ENCODE measurements at regions not wholly inside any gene's neighbourhood (a gene's known extent, or its start where the extent isn't known, plus 50 kb on each side); places are given as distances from the start of the nearest gene placed in this dataset.

DNA sequence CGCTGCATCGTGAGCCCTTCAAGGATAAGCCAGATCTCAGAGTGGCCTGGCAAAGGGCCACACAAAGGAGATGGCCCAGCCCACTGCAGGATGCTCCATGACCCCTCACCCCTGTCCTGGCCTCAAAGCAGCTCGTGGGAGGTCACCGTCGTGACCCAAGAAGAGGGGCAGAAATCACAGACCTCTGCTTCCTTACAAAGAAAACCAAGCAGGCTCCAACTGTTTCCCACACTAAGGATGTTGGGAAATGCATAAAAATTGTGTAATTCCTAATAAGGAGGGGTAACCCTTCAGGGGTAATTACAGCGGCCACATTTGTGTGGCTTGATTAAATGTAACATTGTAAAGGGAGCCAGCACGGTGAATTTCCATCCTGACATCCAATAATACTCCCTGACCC, 102.3 kb downstream of the BOD1L2 start:
- no peak for DNase-seq

DNA sequence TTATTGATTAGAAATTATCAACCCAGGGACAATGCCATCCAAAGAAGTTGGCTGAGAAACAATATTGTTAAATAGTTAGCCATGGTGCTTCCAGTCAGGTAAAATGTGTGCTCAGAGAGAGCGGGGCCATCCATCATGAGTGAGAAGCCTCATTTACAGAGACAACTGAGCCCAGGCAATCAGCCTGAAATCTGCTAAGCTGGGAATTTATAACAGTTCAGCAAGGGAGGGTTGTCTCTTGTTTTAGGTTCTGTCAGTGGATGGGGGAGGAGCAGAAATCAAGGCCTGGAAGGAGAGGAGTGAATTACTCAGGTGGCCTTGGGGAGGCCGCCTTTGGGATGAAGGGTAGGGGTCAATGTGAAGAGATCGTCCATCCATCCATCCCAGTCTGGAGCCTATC, 102.5 kb upstream of the ST8SIA3 start:
- no peak for DNase-seq

DNA sequence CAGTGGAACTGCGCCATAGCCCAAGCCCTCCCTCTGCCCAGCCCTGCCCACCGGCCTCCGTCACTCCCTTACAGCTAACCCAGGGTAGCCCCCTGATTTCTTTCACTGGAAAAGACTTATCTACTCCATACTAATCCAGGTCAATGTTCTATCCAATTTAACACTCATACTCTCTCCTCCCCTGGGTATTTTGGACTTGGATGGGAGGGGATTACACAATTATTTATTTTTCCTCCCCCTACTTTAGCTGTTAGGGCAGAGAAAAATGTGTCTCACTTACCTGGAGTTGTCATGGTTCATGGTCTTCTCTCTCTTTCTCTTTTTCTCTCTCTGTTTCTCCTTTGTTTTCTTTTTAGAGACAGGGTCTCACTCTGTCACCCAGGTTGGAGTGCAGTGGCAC, 100.6 kb upstream of the ST8SIA3 start:
- no peak for DNase-seq

DNA sequence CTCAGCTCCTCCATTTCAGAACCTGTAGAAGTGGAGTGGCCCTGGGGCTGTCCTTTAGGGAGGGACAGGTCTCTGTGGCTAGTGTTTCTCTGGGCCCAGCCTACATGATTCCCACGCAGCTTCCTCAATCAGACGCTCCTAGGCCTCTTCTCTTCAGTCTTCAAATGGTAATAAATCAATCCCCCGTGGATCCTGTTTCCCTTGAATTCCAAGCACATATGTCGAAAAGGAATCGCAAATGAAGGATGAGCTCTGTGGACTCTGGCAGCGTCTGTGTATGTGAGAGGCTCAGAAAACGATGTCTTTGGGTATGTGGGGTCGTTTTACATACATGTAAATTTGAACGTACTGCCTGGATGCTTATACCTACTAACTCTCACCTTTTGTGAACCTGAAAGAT, 98.5 kb upstream of the ST8SIA3 start:
- no peak for DNase-seq

DNA sequence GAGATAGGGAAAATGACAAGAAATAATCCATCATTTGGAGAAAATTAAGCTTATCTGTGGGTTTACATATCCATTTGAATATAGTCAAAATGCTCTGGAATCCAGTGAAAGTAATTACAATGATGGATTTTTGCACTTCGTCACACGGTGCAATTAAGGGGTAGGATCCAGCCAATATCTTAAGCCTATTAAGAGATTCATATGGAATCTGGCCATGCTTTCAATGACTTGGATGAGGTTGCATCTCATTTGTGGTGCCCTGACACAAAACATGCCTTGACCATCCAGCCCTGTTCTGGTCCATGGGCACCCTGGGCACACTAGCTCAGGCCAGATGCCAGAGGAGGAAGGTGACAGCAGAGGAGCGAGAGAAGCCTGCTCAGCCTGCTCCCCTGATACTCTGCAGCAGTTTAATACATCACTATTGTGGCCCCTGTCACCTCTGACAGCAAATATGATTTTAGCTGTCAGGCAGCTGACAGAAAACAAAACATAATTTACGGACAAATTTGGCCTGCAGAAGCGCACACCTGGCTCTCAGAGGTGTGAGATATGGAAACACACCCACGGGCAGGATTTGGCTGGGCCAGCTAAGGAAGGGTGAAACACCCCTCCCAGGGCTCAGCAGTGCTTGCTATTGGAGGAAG, 94.1 kb upstream of the ST8SIA3 start:
- DNase-seq: no peak

DNA sequence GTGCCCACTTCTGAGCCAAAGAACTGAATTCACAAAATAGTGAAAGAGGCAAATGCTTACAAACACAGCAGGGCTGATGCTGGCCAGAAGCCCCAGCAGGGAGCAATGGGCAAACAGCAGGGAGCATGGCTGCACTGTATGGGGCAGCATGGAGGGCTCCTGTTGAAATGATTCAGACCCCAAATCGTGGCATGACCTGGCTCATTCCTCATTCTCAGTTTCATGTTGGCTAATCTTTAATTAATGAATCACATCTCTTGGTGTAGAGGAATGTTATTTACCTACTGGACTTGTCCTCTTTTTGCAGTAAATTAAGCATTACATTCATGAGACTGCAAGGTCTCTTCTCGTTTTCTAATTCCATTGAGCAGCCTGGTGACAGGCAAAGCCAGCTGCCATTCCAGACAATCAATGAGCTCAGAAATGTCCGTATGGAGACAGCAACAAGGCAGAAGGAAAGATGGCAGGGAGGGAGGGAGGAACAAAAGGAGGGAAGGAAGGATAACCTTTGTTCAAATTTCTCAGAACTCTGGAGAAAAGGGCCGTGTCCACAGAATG, 84.9 kb upstream of the ST8SIA3 start:
- no peak for DNase-seq

DNA sequence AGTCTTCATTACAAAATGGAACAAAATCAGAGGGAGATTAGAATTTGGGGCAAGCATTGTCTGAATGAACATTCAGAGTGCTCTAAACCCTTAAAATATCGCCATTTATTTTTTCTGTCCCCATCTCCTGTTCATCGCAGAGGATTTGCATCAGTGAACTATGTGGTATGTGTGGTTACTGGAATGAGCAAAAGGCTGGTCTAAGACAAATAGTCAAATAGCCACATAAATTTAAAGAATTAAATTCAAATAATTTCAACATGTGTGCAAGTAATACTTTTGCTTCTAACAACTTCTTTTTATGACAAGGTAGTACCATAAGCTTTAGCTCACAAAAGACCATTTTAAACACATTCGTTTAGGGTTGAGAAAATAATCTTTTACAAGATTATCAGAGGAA, 82.6 kb upstream of the ST8SIA3 start:
- no peak for DNase-seq

DNA sequence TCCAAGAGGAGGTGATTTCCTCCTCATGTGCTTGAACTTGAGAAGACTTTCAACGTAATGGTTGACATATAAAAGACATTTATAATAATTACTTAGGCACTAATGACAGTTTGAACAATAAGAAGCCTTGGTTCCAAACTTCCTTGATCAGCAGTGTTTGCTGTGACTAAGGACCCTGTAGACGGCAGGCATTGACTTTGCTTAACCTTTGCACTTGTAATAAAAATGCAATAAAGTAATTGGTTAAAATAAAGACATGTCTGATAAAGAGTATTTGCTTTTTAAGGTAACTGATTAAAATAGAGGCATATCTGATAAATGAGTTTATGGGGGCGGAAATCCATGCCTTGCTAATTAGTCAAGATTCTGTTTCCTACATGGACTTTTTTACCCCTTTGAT, 82.2 kb upstream of the ST8SIA3 start:
- DNase-seq: no peak

DNA sequence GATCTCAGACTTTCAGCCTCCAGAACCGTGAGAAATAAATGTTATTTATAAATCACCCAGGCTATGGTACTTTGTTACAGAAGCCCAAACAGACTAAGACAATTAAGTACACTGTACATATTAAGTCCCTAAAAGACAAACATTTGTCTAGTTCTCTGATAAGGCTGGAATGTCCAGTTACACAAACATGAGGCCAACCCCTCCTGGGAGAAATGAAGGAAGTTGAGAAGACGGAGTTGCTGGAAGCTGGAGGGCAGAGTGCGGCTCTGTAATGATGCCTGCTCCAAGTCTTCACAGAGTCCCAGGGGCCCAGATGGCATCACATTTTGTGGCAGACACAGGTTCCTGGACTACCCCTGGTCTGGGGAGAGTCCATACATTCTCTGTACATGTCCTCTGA, 79.2 kb upstream of the ST8SIA3 start:
- no peak for DNase-seq

DNA sequence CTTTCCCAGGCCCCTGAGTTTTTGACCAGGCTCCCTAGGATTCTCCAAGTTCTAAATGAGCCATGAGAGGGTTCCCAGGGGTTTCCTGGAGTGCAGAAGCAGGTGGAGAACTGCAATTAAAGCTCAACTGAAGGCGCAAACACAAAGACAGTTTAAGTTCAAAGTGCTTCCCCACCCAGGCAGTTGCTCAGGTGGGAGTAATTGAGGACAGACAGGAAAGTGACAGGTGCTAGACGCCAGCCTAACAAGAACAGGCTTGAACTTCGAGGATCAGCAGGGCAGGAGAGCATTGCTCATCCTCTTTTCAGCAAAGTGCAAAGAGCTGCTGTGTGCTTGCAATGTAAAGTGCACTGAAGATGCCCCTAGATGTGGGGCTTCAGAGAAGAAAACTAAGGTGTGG, 77.2 kb upstream of the ST8SIA3 start:
- DNase-seq: no peak

DNA sequence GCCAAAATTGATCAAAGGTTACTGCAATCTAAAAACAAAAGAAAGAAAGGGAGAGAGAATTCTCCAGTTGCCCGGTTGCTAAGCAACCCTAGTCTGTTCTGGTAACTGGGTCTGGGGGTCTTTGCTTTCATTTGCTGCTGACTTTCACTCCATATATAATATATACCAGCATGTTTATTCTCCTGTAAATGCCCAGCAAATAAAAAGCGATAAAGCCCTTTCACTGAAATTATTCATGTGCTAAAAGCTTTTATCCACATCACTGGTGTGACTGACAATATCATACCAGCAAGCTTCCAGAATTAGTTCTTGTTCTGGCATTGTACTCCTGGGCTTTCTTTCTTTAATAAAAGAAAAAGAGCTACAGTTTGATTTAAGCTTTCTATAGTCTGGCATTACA, 75.5 kb upstream of the ST8SIA3 start:
- DNase-seq: no peak

DNA sequence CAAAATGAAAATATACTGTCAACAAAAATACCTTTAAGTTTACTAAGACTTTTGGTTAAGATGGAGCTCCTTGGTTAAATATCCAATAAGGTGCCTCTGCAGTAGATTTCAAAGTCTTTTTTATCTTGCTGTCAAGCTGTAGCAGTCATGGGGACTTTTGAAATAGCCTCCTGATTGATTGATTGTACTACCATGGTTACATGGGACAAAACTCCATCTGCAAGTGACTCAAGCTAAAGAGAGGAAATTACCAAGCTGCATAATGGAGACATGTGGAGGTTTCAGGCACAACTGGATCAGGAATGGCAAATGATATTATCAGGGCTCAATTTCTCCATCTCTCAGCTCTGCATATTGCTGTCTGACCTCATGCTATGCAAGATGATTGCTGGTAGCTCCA, 73.4 kb upstream of the ST8SIA3 start:
- no peak for DNase-seq

DNA sequence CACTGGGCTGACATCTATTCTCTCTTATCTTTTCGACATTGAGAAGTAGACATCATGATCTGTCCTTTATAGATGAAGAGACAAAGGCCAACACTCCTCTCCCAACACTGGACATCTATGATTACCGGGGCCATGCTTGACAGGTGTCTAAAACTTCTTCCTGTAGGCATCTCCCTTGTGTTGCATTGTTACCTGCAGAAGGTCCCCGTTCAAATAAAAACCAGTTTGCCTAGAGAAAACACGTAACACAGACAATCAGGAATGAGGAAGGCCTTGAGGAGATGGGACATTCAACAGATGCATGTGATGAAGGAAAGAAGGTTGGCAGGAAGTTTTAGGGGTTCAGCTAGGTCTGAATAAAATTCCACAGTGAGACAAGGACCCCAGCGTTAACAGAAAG, 70.8 kb upstream of the ST8SIA3 start:
- DNase-seq: no peak

DNA sequence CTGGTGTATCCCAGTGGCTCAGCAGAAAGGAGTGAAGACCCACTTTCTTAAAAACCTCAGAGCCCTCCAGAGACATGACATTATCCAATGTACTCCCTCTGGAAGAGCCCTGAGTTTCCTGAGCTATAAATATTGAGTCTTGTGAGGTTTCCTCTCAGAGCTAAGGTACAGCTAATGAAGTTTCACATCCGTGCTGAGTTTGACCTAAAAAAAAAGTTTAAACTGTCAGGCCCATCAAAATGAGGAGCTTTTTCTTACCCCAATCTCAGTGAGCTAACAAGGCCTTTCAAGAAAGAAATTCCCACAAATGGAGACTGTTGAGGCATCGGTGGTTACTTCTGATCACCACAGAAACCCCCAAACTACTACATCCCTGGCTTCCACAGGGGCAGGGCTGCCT, 65.4 kb upstream of the ST8SIA3 start:
- DNase-seq: no peak

DNA sequence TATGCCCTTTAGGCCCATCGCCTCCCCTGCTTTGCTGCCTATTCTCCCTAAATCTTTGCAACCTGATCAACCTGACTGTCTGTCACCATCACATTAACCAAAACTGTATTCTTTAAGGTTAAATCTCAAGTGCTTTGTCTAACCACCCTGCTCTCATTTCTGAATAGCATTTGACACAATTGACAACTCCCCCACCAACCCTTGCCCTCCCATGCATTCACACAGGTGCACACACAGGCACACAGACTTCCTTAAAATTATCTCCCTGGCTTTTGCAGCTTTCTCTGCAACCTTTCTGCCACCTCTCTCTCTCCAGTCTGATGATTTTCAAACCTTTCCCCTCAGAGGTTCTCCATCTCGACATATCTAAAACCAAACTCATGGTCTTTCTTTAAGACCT, 64.6 kb upstream of the ST8SIA3 start:
- no peak for DNase-seq

DNA sequence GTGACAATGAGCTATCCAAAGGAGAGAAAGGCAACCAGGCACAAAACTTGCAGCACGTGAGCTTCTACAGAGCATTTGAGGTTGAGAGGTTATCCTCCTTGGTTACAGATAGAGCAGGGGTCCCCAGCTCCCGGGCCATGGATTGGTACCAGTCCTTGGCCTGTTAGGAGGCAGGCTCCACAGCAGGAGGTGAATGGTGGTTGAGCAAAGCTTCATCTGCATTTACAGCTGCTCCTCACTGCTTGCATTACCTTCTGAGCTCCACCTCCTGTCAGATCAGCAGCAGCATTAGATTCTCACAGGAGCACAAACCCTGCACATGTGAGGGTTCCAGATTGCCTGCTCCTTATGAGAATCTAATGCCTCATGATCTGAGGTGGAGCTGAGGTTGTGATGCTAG, 57.8 kb upstream of the ST8SIA3 start:
- no peak for DNase-seq

DNA sequence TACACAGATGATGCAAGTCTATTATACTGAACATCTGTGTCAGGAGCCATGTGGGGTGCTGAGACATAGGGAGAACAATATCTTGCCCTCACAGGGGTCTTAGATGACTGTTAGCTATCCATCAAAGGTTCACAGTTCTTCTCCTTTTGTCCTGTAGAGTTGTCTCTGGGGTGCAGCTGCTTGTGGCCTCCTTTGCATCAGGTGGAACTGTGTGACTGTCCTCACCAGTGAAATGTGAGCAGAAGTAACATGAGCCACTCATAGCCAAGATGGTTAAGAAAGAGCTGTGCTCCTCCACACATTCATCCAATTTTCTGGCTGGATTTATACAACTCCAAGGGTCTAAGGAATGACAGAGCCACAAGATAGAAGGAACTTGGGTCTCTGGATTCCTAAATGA, 56.0 kb upstream of the ST8SIA3 start:
- DNase-seq: no peak

DNA sequence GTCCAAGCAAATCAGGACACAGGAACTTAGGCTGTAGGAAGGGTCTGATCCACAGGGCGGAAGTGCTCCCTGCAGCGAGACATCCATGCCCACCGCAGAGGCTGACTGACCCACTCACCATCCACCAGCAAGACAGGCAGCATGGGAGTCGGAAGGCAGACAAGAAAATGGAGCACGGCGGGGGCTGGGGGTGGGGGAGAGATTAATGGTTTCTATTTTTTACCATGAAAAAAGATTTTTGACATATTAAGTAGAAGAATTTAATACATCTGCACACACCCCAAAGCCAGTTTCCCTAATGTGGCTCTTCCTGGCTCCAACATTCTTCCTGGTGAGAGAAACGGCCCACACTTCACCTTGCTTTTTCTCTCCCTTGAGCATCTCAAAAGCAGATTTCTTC, 55.1 kb upstream of the ST8SIA3 start:
- DNase-seq: no peak

DNA sequence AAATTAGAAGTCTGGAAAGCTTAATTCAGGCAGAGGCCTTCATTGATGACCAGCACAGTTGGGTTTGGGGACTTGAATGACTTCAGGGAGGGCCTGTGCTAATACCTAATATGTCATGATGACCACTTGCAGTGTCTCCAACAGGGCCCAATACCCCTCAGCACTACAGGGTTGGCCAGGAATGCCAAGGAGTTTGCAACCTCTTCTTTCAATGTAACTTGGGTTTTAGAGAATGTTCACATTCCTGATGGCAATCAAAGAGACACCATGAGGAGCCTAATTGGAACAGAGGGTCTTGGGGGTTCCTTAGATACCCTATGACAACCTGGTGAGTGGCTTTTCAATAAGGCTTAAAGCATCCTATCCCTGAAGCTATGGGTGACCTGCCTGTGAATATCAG, 52.4 kb upstream of the ST8SIA3 start:
- DNase-seq: no peak

DNA sequence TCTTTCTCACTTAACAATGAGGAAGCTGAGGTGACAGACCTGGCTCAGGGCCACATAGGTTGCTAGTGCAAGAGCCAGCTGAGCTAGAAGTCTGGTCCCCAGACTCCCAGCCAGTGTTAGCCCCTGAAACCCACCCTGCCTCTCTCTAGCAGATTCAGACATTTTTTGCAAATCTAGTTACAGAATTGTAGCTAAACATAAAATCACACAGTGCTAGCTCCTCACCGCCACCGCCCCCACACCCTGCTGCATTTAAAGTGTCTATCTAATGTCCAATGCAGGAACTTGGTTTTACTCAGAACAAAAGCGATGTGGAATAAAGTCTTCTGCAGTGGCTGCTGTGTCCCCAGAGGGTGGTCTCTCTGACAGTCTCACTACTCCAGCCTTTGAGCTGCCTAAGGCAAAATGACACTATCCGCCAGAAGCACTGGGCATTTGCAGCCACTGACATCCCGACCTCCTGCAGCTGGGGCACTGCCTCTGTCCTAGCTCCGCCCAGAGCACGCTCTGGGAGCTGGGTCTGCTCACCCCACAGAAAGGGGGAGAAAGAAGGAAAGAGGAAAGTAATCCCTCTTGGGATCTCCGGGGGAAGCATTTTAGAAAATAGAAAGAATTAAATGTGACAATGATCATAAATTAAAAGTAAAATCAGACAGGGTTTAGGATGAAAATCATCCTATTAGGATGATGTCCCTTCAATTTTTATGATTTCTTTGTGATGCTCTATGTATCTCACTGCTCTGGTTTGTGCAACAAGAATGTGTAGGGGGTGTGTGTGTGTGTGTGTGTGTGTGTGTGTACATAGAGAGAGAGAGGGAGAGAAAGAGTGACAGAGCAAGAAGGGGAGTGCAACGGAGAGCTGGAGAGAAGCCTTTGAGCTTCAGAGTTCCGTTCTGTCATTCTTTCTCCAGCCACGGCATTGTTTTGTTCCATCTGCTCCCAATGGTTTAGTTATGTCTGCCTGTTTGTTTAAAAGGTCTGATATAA, 50.5 kb upstream of the ST8SIA3 start:
- DNase-seq: no peak

Data from hematopoietic multipotent progenitor cell treated with erythropoietin and hydrocortisone succinate and interleukin-3 and kit ligand, for 8 days (in vitro differentiated cells).